ENCODE measurements at regions not wholly inside any gene's neighbourhood (a gene's known extent, or its start where the extent isn't known, plus 50 kb on each side); places are given as distances from the start of the nearest gene placed in this dataset.

DNA sequence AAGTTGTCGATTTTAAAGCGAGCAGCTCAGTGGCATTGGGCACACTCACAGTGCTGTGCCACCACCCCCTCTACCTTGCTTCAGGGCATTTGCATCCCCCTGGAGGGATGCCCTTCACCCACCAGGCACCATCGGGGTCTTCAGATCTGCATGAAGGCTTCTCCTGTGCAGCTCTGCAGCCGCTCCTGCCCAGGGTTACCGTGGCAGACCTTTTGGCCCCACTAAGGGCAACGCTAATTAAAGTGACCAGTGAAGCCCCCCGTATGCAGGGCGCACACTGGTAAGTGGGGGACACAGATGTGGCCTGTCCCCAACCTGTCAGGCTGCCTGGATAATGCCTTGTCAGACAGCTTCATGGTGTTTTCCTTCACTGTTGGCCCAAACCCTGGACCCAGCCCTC, 1117.7 kb downstream of the BRD1 start:
- TF ChIP-seq GATA3 (IDR thresholded peaks at IDR 0.05; ENCODE audit: low read depth, low read length) (no peak), GATA2 (IDR thresholded peaks at IDR 0.05; ENCODE audit: low read depth, low read length) (no peak)
